Lower leg skin (tissue), 3 donors: ENCODE measurements at regions not wholly inside any gene's neighbourhood (a gene's known extent, or its start where the extent isn't known, plus 50 kb on each side); places are given as distances from the start of the nearest gene placed in this dataset.
"Not testable (repeated sequence)": the region's sequence is repeated elsewhere in the genome, so short reads cannot be mapped to it uniquely, and the experiment has no call there.

Source experiments
- CTCF ChIP-seq, 3 donors: fragments of 450-650 bp; IDR thresholded peaks; one replicate each; pipeline ENCODE4 v1.5.1; 2016; ENCODE audit warnings: antibody characterized with exemption in 3 of 3, mild to moderate bottlenecking in 3 of 3, moderate library complexity in 2 of 3
- POLR2A ChIP-seq, 2 donors: fragments of 450-650 bp; IDR thresholded peaks; one replicate each; pipeline ENCODE4 v1.6.1; 2016 to 2017; ENCODE audit warnings: antibody characterized with exemption in 2 of 2, mild to moderate bottlenecking in 1 of 2, moderate library complexity in 1 of 2

- TF ChIP-seq CTCF, POLR2A (IDR thresholded peaks at IDR 0.05): not testable (repeated sequence)
Measured at GRCh38 chr9:73087876-73088275, 63.8 kb upstream of the ANXA1 start.
